Mesothelial cell of epicardium (in vitro differentiated cells): ENCODE measurements at regions not wholly inside any gene's neighbourhood (a gene's known extent, or its start where the extent isn't known, plus 50 kb on each side); places are given as distances from the start of the nearest gene placed in this dataset.

Source experiments
- DNase-seq, 2 experiments: peaks; one replicate each; pipeline ENCODE4 v3.0.0; 2021; ENCODE audit warnings: low spot score in 2 of 2; ENCODE audit not compliant: unreplicated experiment in 2 of 2
- H3K27ac Mint-ChIP-seq: 2 replicates; pipeline ENCODE4 v1.8.0; 2021; ENCODE audit warnings: mixed read lengths
- H3K27me3 Mint-ChIP-seq: 2 replicates; pipeline ENCODE4 v1.8.0; 2021; ENCODE audit warnings: low read depth, mixed read lengths
- H3K36me3 Mint-ChIP-seq: 2 replicates; pipeline ENCODE4 v1.8.0; 2021; ENCODE audit warnings: mixed read lengths
- H3K4me1 Mint-ChIP-seq: 2 replicates; pipeline ENCODE4 v1.8.0; 2021; ENCODE audit warnings: mixed read lengths
- H3K4me3 Mint-ChIP-seq: 2 replicates; pipeline ENCODE4 v1.8.0; 2021; ENCODE audit warnings: mild to moderate bottlenecking, moderate library complexity, mixed read lengths
- H3K9me3 Mint-ChIP-seq: 2 replicates; pipeline ENCODE4 v1.8.0; 2021; ENCODE audit warnings: mixed read lengths
- TF ChIP-seq, protein P1 (sequence below): fragments of 200-600 bp; sonication (generic); IDR thresholded peaks from one replicate; pipeline ENCODE4 v1.5.0; 2021; ENCODE audit warnings: antibody characterized with exemption; ENCODE audit not compliant: unreplicated experiment

DNA sequence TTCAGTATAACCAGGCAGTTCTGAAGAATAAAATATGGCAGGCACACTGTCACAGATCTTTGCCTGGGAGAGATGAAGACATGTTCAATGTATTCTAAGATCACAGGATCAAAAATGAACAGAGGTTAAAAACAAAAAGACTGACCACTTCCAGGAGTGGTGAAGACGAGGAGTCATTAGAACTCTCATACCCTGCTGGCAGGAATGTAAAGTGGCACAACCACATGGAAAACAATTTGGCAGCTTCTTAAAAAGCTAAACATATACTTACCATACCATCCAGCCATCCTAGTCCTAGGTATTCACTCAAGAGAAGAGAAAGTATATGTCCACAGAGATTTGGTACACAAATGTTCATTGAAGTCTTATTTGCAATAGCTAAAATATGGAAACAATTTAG lies 406.3 kb downstream of the NPIPA8 start:
- DNase-seq: no peak

DNA sequence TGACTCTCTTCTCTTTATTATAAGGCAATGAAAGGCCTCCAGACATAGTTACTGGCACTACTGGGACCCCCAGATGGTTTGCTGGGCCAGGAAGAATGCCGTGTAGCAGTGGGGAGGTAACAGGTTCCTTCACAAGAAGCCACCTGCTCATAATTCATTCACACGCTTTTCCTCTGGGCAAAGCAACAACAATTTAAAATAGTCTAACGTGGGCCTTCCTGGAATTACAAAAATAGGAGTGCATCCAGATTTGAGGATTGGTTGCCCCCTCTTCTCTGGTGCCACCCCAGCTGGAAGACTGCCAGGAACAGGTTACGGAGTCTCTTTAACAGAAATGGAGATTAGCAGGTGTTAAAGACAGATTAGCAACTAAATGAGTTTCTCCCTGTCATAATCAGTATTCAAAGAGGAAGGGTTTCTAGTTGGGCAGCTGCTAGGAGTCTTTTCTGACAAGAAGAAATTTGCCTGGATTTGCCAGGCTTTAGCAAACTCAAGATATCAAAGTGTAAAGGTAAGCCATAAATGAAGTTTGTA lies 409.6 kb downstream of the NPIPA8 start:
- TF ChIP-seq, protein P1, sequence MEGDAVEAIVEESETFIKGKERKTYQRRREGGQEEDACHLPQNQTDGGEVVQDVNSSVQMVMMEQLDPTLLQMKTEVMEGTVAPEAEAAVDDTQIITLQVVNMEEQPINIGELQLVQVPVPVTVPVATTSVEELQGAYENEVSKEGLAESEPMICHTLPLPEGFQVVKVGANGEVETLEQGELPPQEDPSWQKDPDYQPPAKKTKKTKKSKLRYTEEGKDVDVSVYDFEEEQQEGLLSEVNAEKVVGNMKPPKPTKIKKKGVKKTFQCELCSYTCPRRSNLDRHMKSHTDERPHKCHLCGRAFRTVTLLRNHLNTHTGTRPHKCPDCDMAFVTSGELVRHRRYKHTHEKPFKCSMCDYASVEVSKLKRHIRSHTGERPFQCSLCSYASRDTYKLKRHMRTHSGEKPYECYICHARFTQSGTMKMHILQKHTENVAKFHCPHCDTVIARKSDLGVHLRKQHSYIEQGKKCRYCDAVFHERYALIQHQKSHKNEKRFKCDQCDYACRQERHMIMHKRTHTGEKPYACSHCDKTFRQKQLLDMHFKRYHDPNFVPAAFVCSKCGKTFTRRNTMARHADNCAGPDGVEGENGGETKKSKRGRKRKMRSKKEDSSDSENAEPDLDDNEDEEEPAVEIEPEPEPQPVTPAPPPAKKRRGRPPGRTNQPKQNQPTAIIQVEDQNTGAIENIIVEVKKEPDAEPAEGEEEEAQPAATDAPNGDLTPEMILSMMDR: no peak
- Mint-ChIP-seq H3K4me3 (no peak overlapping the region), H3K4me1 (no peaks in the 10 kb centered on the region), H3K36me3 (no peaks in the 10 kb centered on the region), H3K9me3 (peaks cover 17% of the 10 kb centered on the region), H3K27ac (no peak overlapping the region), H3K27me3 (peaks cover 2% of the 10 kb centered on the region)
- no peak for DNase-seq

More for the DNA sequence above, 406.3 kb downstream of the NPIPA8 start:
- Mint-ChIP-seq H3K27ac (no peak overlapping the region), H3K36me3 (no peaks in the 10 kb centered on the region), H3K4me1 (no peaks in the 10 kb centered on the region), H3K9me3 (peaks cover 6% of the 10 kb centered on the region), H3K27me3 (peaks cover 2% of the 10 kb centered on the region), H3K4me3 (no peak overlapping the region)
- TF ChIP-seq, protein P1: no peak

DNA sequence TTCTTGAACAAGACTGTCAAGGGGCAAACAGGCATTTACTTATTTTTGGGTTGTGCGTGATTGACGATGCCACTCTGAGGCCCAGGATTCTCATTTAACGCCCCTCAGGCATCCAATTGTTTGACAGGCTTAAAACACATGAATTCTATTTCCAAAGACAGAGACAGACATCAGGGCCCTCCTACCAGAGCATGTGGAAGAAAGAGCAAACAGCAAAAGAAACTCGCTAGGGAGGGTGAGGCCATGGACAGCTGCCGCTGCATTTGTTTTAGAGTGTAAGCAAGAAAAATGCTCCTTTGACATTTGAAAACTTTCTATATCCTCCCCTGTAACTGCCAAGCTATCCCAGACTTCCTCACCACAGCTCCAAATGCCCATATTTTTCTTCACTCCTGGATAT lies 410.1 kb downstream of the NPIPA8 start:
- H3K27ac Mint-ChIP-seq: no peak overlapping the region
- H3K27me3 Mint-ChIP-seq: peaks cover under 1% of the 10 kb centered on the region
- H3K9me3 Mint-ChIP-seq: peaks cover 22% of the 10 kb centered on the region
- no peak for DNase-seq
- no peaks in the 10 kb centered on the region for H3K4me1 Mint-ChIP-seq
- no peaks in the 10 kb centered on the region for H3K36me3 Mint-ChIP-seq
- TF ChIP-seq, protein P1: no peak
- H3K4me3 Mint-ChIP-seq: no peak overlapping the region

DNA sequence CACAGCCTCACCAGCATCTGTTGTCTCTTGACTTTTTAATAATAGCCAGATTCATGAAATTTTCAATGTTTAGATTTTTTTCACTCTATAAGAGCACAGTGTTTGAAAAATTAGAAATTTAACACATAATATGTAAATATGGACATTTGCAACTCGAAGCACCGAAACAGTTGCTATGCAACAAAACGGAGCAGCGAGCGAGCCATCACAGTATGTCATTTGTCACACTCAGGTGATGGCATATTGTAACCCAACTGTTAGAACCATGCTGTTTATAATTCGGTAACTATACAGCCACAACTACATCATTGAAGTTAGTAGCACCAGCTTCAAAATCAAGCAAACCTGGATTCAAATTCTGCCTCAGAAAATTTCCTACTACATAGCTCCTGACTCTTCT lies 410.8 kb downstream of the NPIPA8 start:
- H3K4me3 Mint-ChIP-seq: no peak overlapping the region
- peaks cover 24% of the 10 kb centered on the region for H3K9me3 Mint-ChIP-seq
- H3K27me3 Mint-ChIP-seq: no peaks in the 10 kb centered on the region
- no peaks in the 10 kb centered on the region for H3K4me1 Mint-ChIP-seq
- H3K36me3 Mint-ChIP-seq: no peaks in the 10 kb centered on the region
- no peak overlapping the region for H3K27ac Mint-ChIP-seq
- DNase-seq: no peak
- TF ChIP-seq, protein P1: no peak

DNA sequence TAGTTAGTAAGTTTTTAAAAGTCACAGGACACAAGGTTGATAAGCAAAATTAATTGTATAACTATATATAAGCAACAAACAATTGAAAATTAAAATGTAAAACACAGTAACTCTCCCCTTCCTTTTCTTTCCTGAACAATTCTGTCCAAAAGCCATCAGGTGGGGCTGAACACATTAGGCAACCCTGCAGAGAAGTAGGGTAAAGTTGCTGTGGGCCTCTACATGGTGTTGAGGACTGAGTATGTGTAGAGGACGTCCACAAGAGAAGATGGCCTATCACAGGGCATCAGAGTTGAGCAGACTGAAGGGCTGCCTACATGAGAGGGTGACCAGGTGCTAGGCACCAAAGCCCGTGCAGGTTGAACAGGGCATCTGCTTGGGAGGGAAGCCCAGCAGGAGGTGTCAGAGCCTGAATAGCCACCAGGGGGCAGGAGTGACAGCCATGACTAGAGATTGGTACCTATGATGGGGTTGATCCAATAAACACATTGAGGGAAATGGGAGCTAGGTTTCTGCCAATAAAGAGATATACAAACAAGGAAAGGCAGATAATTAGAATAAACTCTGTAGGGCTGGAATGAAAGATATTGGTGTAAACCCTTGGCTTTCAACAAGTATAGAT lies 415.1 kb downstream of the NPIPA8 start:
- H3K36me3 Mint-ChIP-seq: no peaks in the 10 kb centered on the region
- H3K27me3 Mint-ChIP-seq: no peaks in the 10 kb centered on the region
- no peak overlapping the region for H3K27ac Mint-ChIP-seq
- DNase-seq: no peak
- TF ChIP-seq, protein P1: peak; percentile 28
- peaks cover 45% of the 10 kb centered on the region for H3K9me3 Mint-ChIP-seq
- H3K4me3 Mint-ChIP-seq: no peak overlapping the region
- H3K4me1 Mint-ChIP-seq: no peaks in the 10 kb centered on the region
